Neutrophil (primary cell): ENCODE measurements at regions not wholly inside any gene's neighbourhood (a gene's known extent, or its start where the extent isn't known, plus 50 kb on each side); places are given as distances from the start of the nearest gene placed in this dataset.

Experiments used
- H3K27ac ChIP-seq: fragments of 200-600 bp; sonication (generic); 2 replicates; pipeline ENCODE4 v1.5.1; 2016; ENCODE audit warnings: mild to moderate bottlenecking, moderate library complexity
- H3K27me3 ChIP-seq: fragments of 200-600 bp; sonication (generic); 2 replicates; pipeline ENCODE4 v1.6.0; 2016; ENCODE audit warnings: mild to moderate bottlenecking
- H3K36me3 ChIP-seq: fragments of 200-600 bp; sonication (generic); 2 replicates; pipeline ENCODE4 v1.5.1; 2017
- H3K4me1 ChIP-seq, 2 experiments: fragments of 200-600 bp in 1 of 2; sonication (generic) in 1 of 2; 1 replicate in 1 of 2; 2 replicates in 1 of 2; pipeline versions ENCODE4 v1.5.1 to v1.6.1; 2013 to 2016; ENCODE audit warnings: low read depth in 1 of 2, low read length in 1 of 2, mild to moderate bottlenecking in 1 of 2, moderate library complexity in 1 of 2; ENCODE audit not compliant: control insufficient read depth in 1 of 2, insufficient read depth in 1 of 2
- H3K4me3 ChIP-seq, 2 experiments: fragments of 200-600 bp in 1 of 2; sonication (generic) in 1 of 2; 1 replicate in 1 of 2; 2 replicates in 1 of 2; pipeline ENCODE4 v1.5.1; 2013 to 2016; ENCODE audit warnings: low read depth in 1 of 2, low read length in 1 of 2, mild to moderate bottlenecking in 1 of 2, moderate library complexity in 1 of 2
- H3K9me3 ChIP-seq: fragments of 200-600 bp; sonication (generic); 2 replicates; pipeline ENCODE4 v1.5.1; 2016
- CTCF ChIP-seq: fragments of 200-600 bp; sonication (generic); IDR thresholded peaks from 2 replicates; pipeline ENCODE4 v1.5.1; 2016; ENCODE audit warnings: antibody characterized with exemption

GRCh38 chr7:130883928-130884327 is 149.9 kb upstream of the KLF14 start:
- Histone ChIP-seq H3K9me3 (no peaks in the 10 kb centered on the region), H3K27me3 (no peaks in the 10 kb centered on the region), H3K36me3 (peaks cover 64% of the 10 kb centered on the region), H3K27ac (peak overlapping the region; percentile 85), H3K4me3 (peak overlapping the region; percentile 42 to 59), H3K4me1 (peaks cover 55 to 70% of the 10 kb centered on the region in 2 experiments)
- no peak for TF ChIP-seq CTCF

- Histone ChIP-seq H3K4me3 (peak overlapping the region; percentile 42 to 59), H3K9me3 (no peaks in the 10 kb centered on the region), H3K27ac (peak overlapping the region; percentile 85), H3K27me3 (no peaks in the 10 kb centered on the region), H3K4me1 (peaks cover 55 to 70% of the 10 kb centered on the region in 2 experiments), H3K36me3 (peaks cover 62% of the 10 kb centered on the region)
- no peak for TF ChIP-seq CTCF
Observed at GRCh38 chr7:130884437-130885417, 150.7 kb upstream of the KLF14 start.

GRCh38 chr7:130886438-130887135 is 152.6 kb upstream of the KLF14 start:
- H3K9me3 ChIP-seq: no peaks in the 10 kb centered on the region
- peaks cover 68% of the 10 kb centered on the region for H3K36me3 ChIP-seq
- no peak for TF ChIP-seq CTCF
- H3K27me3 ChIP-seq: no peaks in the 10 kb centered on the region
- no peak overlapping the region for H3K4me3 ChIP-seq
- peaks cover 47 to 52% of the 10 kb centered on the region in 2 experiments for H3K4me1 ChIP-seq
- peak overlapping the region; percentile 85 for H3K27ac ChIP-seq

GRCh38 chr7:130887182-130887956 is 153.4 kb upstream of the KLF14 start:
- peaks cover 42 to 44% of the 10 kb centered on the region in 2 experiments for H3K4me1 ChIP-seq
- no peak for TF ChIP-seq CTCF
- H3K27ac ChIP-seq: no peak overlapping the region
- H3K27me3 ChIP-seq: no peaks in the 10 kb centered on the region
- H3K36me3 ChIP-seq: peaks cover 60% of the 10 kb centered on the region
- H3K9me3 ChIP-seq: no peaks in the 10 kb centered on the region
- H3K4me3 ChIP-seq: no peak overlapping the region

GRCh38 chr7:130887957-130888371 is 154.0 kb upstream of the KLF14 start:
- H3K27ac ChIP-seq: no peak overlapping the region

More at GRCh38 chr7:130887957-130888371, 154.0 kb upstream of the KLF14 start:
- Histone ChIP-seq H3K9me3 (no peaks in the 10 kb centered on the region), H3K4me3 (no peak overlapping the region), H3K4me1 (peaks cover 36 to 38% of the 10 kb centered on the region in 2 experiments), H3K27me3 (no peaks in the 10 kb centered on the region), H3K36me3 (peaks cover 54% of the 10 kb centered on the region)
- TF ChIP-seq CTCF: no peak
